H1 (cell line): ENCODE measurements at regions not wholly inside any gene's neighbourhood (a gene's known extent, or its start where the extent isn't known, plus 50 kb on each side); places are given as distances from the start of the nearest gene placed in this dataset.

Experiments
- CTCF ChIA-PET: fragments of 300-600 bp; sonication (Branson Sonifier 250); formaldehyde crosslinking; loops from one replicate; lab custom pipeline; 2021; ENCODE audit not compliant: partially characterized antibody; lab: Charles Lee
- POLR2A ChIA-PET: fragments of 300-600 bp; sonication (Branson Sonifier 250); formaldehyde crosslinking; loops from one replicate; lab custom pipeline; 2021; ENCODE audit warnings: inconsistent platforms; ENCODE audit not compliant: partially characterized antibody; lab: Charles Lee
- DNase-seq, 2 experiments: peaks; one replicate each; pipeline versions ENCODE4 v3.0.0 to v3.0.0-alpha.2; 2010 to 2022; ENCODE audit warnings: low spot score in 2 of 2, low read depth in 1 of 2, mixed read lengths in 1 of 2
- FAIRE-seq: peaks from 2 replicates; lab custom pipeline; 2011; peaks lifted over from hg19 to GRCh38; lab: Jason Lieb, UNC
- H2AFZ ChIP-seq: 2 replicates; pipeline ENCODE4 v1.8.1; 2012; ENCODE audit warnings: low read length, inconsistent platforms
- H2AK5ac ChIP-seq: 2 replicates; pipeline ENCODE4 v1.6.1; 2013; ENCODE audit warnings: low read depth, low read length
- H2BK120ac ChIP-seq: replicated peaks from 2 replicates; pipeline ENCODE3; 2013; ENCODE audit warnings: low read depth, low read length, inconsistent platforms
- H2BK12ac ChIP-seq: 2 replicates; pipeline ENCODE4 v1.6.1; 2013; ENCODE audit warnings: low read depth, low read length
- H2BK15ac ChIP-seq: 2 replicates; pipeline ENCODE4 v1.6.1; 2013; ENCODE audit warnings: low read length
- H2BK20ac ChIP-seq: 2 replicates; pipeline ENCODE4 v1.6.1; 2013; ENCODE audit warnings: low read length
- H2BK5ac ChIP-seq: 2 replicates; pipeline ENCODE4 v1.6.1; 2013; ENCODE audit warnings: low read depth, low read length
- H3K14ac ChIP-seq: 2 replicates; pipeline ENCODE4 v1.6.1; 2013; ENCODE audit warnings: inconsistent platforms; ENCODE audit not compliant: insufficient read length
- H3K18ac ChIP-seq: 2 replicates; pipeline ENCODE4 v1.6.1; 2013; ENCODE audit warnings: low read length; ENCODE audit errors: extremely low read depth
- H3K23ac ChIP-seq: 2 replicates; pipeline ENCODE4 v1.6.1; 2013; ENCODE audit warnings: inconsistent platforms; ENCODE audit not compliant: insufficient read length
- H3K23me2 ChIP-seq: 2 replicates; pipeline ENCODE4 v1.6.1; 2013; ENCODE audit warnings: low read depth, low read length
- H3K27ac ChIP-seq: 2 replicates; pipeline ENCODE4 v1.6.1; 2011; ENCODE audit warnings: low read depth, low read length, inconsistent platforms
- H3K27me3 ChIP-seq, 4 experiments: replicated peaks in 1 of 4; 1 replicate in 1 of 4; 2 replicates in 3 of 4; pipeline versions ENCODE4 v1.6.1 to v1.8.1; 2011 to 2013; ENCODE audit warnings: low read length in 3 of 4, mild to moderate bottlenecking in 3 of 4, inconsistent platforms in 2 of 4, mixed read lengths in 2 of 4, moderate library complexity in 1 of 4; ENCODE audit not compliant: control insufficient read depth in 3 of 4, insufficient read depth in 3 of 4; ENCODE audit errors: extremely low read depth in 1 of 4
- H3K36me3 ChIP-seq, 4 experiments: 2 replicates each; pipeline versions ENCODE4 v1.6.1 to v1.8.1; 2011 to 2013; ENCODE audit warnings: mild to moderate bottlenecking in 4 of 4, low read length in 3 of 4, moderate library complexity in 2 of 4, control low read depth in 1 of 4, inconsistent platforms in 1 of 4; ENCODE audit not compliant: insufficient read depth in 4 of 4, control insufficient read depth in 2 of 4
- H3K4ac ChIP-seq: replicated peaks from 2 replicates; pipeline ENCODE3; 2013; ENCODE audit warnings: low read length, low read depth, mixed read lengths, inconsistent platforms; ENCODE audit not compliant: insufficient read length
- H3K4me1 ChIP-seq, 4 experiments: replicated peaks in 1 of 4; 1 replicate in 1 of 4; 2 replicates in 3 of 4; pipeline versions ENCODE4 v1.6.1 to v1.8.1; 2011 to 2013; ENCODE audit warnings: low read length in 3 of 4, inconsistent platforms in 2 of 4, mixed read lengths in 1 of 4; ENCODE audit not compliant: insufficient read depth in 4 of 4, control insufficient read depth in 3 of 4
- H3K4me2 ChIP-seq, 2 experiments: 2 replicates each; pipeline versions ENCODE4 v1.6.1 to v1.8.1; 2011 to 2013; ENCODE audit warnings: low read depth in 2 of 2, low read length in 2 of 2, control low read depth in 1 of 2, inconsistent platforms in 1 of 2, mild to moderate bottlenecking in 1 of 2; ENCODE audit not compliant: insufficient read depth in 1 of 2
- H3K4me3 ChIP-seq, 4 experiments: fragments of 200-600, 300-600 bp in 1 of 4; sonication (generic), shearing (Covaris generic), sonication (Bioruptor Twin) in 1 of 4; 2 replicates each; pipeline versions ENCODE4 v1.5.1 to v1.8.1; 2011 to 2016; ENCODE audit warnings: low read length in 4 of 4, low read depth in 3 of 4, control low read depth in 2 of 4, inconsistent platforms in 2 of 4, mild to moderate bottlenecking in 2 of 4, mixed read lengths in 1 of 4, moderate library complexity in 1 of 4; ENCODE audit not compliant: insufficient read depth in 2 of 4; ENCODE audit errors: extremely low read depth in 1 of 4
- H3K56ac ChIP-seq: replicated peaks from 2 replicates; pipeline ENCODE3; 2013; ENCODE audit warnings: low read depth, mild to moderate bottlenecking, mixed read lengths, low read length, inconsistent platforms; ENCODE audit not compliant: insufficient read length
- H3K79me1 ChIP-seq: 2 replicates; pipeline ENCODE4 v1.6.1; 2013; ENCODE audit warnings: low read depth, low read length, control low read depth
- H3K79me2 ChIP-seq, 2 experiments: 2 replicates each; pipeline versions ENCODE4 v1.6.1 to v1.8.1; 2012 to 2013; ENCODE audit warnings: low read length in 2 of 2, mild to moderate bottlenecking in 2 of 2, inconsistent platforms in 1 of 2; ENCODE audit not compliant: insufficient read depth in 2 of 2, control insufficient read depth in 1 of 2
- H3K9ac ChIP-seq, 4 experiments: replicated peaks in 1 of 4; 1 replicate in 1 of 4; 2 replicates in 3 of 4; pipeline versions ENCODE4 v1.6.1 to v1.8.1; 2011 to 2013; ENCODE audit warnings: low read depth in 3 of 4, low read length in 3 of 4, control low read depth in 2 of 4, mild to moderate bottlenecking in 2 of 4, moderate library complexity in 2 of 4, inconsistent platforms in 1 of 4; ENCODE audit errors: extremely low read depth in 1 of 4
- H3K9me3 ChIP-seq, 2 experiments: 2 replicates each; pipeline versions ENCODE4 v1.6.1 to v1.8.1; 2012 to 2013; ENCODE audit warnings: mild to moderate bottlenecking in 2 of 2, moderate library complexity in 2 of 2, control low read depth in 1 of 2, inconsistent platforms in 1 of 2, low read depth in 1 of 2, low read length in 1 of 2, mixed read lengths in 1 of 2; ENCODE audit not compliant: insufficient read depth in 2 of 2
- H4K20me1 ChIP-seq, 2 experiments: replicated peaks in 1 of 2; 2 replicates each; pipeline versions ENCODE3 to v1.8.1; 2011 to 2013; ENCODE audit warnings: inconsistent platforms in 2 of 2, low read length in 2 of 2, mild to moderate bottlenecking in 1 of 2; ENCODE audit not compliant: insufficient read depth in 2 of 2, control insufficient read depth in 1 of 2
- H4K5ac ChIP-seq: 2 replicates; pipeline ENCODE4 v1.6.1; 2013; ENCODE audit warnings: low read length, low read depth, mixed read lengths, inconsistent platforms; ENCODE audit not compliant: insufficient read length
- H4K8ac ChIP-seq: 2 replicates; pipeline ENCODE4 v1.8.0; 2013; ENCODE audit warnings: mild to moderate bottlenecking, moderate library complexity, low read length, inconsistent platforms; ENCODE audit not compliant: insufficient read depth; ENCODE audit errors: extremely low read depth
- H4K91ac ChIP-seq: replicated peaks from 2 replicates; pipeline ENCODE3; 2013; ENCODE audit warnings: low read length, mixed read lengths, inconsistent platforms; ENCODE audit not compliant: insufficient read length
- CHD1 ChIP-seq: IDR thresholded peaks from 2 replicates; pipeline ENCODE4 v1.6.1; 2012; ENCODE audit warnings: low read depth, low read length, improper control_type of control experiment
- CTBP2 ChIP-seq: IDR thresholded peaks from 2 replicates; pipeline ENCODE4 v1.7.0; 2011; ENCODE audit warnings: borderline replicate concordance, mild to moderate bottlenecking, moderate library complexity, mixed read lengths, low read length; ENCODE audit not compliant: insufficient read depth, insufficient read length
- EGR1 ChIP-seq: IDR thresholded peaks from 2 replicates; pipeline ENCODE4 v1.6.1; 2011; ENCODE audit warnings: low read depth, low read length, borderline replicate concordance
- NRF1 ChIP-seq: IDR thresholded peaks from 2 replicates; pipeline ENCODE4 v1.6.1; 2011; ENCODE audit warnings: mild to moderate bottlenecking, low read depth, low read length, improper control_type of control experiment
- SP4 ChIP-seq: IDR thresholded peaks from 2 replicates; pipeline ENCODE4 v1.6.1; 2012; ENCODE audit warnings: low read length, inconsistent platforms
- SUZ12 ChIP-seq: fragments of 200-600 bp; sonication (generic); IDR thresholded peaks from 2 replicates; pipeline ENCODE4 v1.6.1; 2012; ENCODE audit warnings: mild to moderate bottlenecking, inconsistent platforms, low read length, moderate library complexity, mixed read lengths
- TCF12 ChIP-seq: IDR thresholded peaks from 2 replicates; pipeline ENCODE4 v1.6.1; 2011; ENCODE audit warnings: low read depth, mild to moderate bottlenecking, low read length
- WGBS, 2 experiments: shearing (Covaris generic) in 1 of 2; methylation state at CpG; one replicate each; pipeline versions ENCODE4 v1.1.6 to v1.1.7; 2013 to 2015; ENCODE audit warnings: low lambda C conversion rate in 2 of 2, mixed read lengths in 2 of 2, inconsistent platforms in 1 of 2, low coverage in 1 of 2, missing lambda C conversion rate in 1 of 2; ENCODE audit not compliant: insufficient replicate concordance in 2 of 2, insufficient coverage in 1 of 2, insufficient read length in 1 of 2; ENCODE audit errors: extremely low coverage in 1 of 2, missing lambda C conversion rate in 1 of 2; 5-methylcytosine and 5-hydroxymethylcytosine counted together

DNA sequence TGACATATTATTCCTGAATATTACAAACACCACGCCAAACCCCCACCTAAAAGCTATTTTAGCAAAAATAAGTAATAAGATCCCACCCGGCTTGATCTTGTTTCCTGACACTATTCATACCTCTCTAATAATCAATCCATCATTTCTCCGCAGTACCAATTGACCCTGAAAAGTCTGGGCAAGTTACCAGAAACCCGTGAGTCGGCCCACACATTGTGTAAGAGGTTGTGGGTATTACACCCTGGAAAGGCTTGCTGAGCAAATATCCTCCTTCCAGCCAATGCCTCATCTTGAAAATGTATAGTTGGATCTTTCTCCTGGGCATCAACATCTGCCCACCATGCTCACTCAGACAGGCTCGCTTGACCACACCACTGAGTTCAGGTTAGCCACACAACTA lies 451.0 kb downstream of the TTLL7 start:
- Histone ChIP-seq H2BK5ac (no peak overlapping the region), H3K9ac (no peak overlapping the region), H2AFZ (no peak overlapping the region), H3K9me3 (no peaks in the 10 kb centered on the region), H2BK20ac (no peak overlapping the region), H4K5ac (no peak overlapping the region), H2BK12ac (no peak overlapping the region), H2AK5ac (no peak overlapping the region), H3K27ac (no peak overlapping the region), H3K79me2 (no peaks in the 10 kb centered on the region), H3K4ac (no peak overlapping the region), H4K8ac (no peak overlapping the region), H3K27me3 (no peaks in the 10 kb centered on the region), H3K18ac (no peak overlapping the region), H3K56ac (no peak overlapping the region), H4K91ac (no peak overlapping the region), H2BK15ac (no peak overlapping the region), H3K36me3 (no peaks in the 10 kb centered on the region), H4K20me1 (no peaks in the 10 kb centered on the region), H3K4me2 (no peak overlapping the region), H3K14ac (no peak overlapping the region), H3K4me3 (no peak overlapping the region), H2BK120ac (no peak overlapping the region), H3K4me1 (no peaks in the 10 kb centered on the region), H3K79me1 (no peaks in the 10 kb centered on the region), H3K23me2 (no peaks in the 10 kb centered on the region), H3K23ac (no peak overlapping the region)
- no peak for DNase-seq
- WGBS, 2 experiments: 93% methylated on average over 6 of the region's 6 CpGs; no CpG with 5 or more reads in 1 of the 2 experiments
- no peak for FAIRE-seq
- ChIA-PET CTCF (no interaction called here), POLR2A (no interaction called here)
- no peak for TF ChIP-seq NRF1
- TF ChIP-seq CHD1: no peak
- TF ChIP-seq SP4: no peak
- no peak for TF ChIP-seq TCF12
- no peak for TF ChIP-seq EGR1
- no peak for TF ChIP-seq CTBP2
- no peak for TF ChIP-seq SUZ12
